ENCODE measurements at regions not wholly inside any gene's neighbourhood (a gene's known extent, or its start where the extent isn't known, plus 50 kb on each side); places are given as distances from the start of the nearest gene placed in this dataset.

- intact Hi-C loops (cut with DNase I; ENCODE audit: low total_unique reads): no loop called here
Measured at GRCh38 chr5:3217114-3217513, 378.5 kb upstream of the IRX1 start.

GRCh38 chr5:3216386-3216785, 379.2 kb upstream of the IRX1 start:
- Histone ChIP-seq H3K27ac (no peak overlapping the region), H3K4me3 (no peak overlapping the region), H3K4me1 (no peaks in the 10 kb centered on the region), H3K36me3 (no peaks in the 10 kb centered on the region), H3K9me3 (no peaks in the 10 kb centered on the region), H3K27me3 (no peaks in the 10 kb centered on the region)
- no peak for DNase-seq
- no peak for TF ChIP-seq POLR2A (IDR thresholded peaks at IDR 0.05)
- TF ChIP-seq CTCF (IDR thresholded peaks at IDR 0.05): no peak
- intact Hi-C loops (cut with DNase I; ENCODE audit: low total_unique reads): no loop called here

More at GRCh38 chr5:3217114-3217513, 378.5 kb upstream of the IRX1 start:
- TF ChIP-seq POLR2A (IDR thresholded peaks at IDR 0.05): no peak
- Histone ChIP-seq H3K9me3 (no peaks in the 10 kb centered on the region), H3K36me3 (no peaks in the 10 kb centered on the region), H3K4me1 (no peaks in the 10 kb centered on the region), H3K4me3 (no peak overlapping the region), H3K27me3 (no peaks in the 10 kb centered on the region), H3K27ac (no peak overlapping the region)
- DNase-seq: no peak

- no peak overlapping the region for H3K27ac ChIP-seq
- intact Hi-C loops (cut with DNase I; ENCODE audit: low total_unique reads): no loop called here
- H3K4me1 ChIP-seq: no peaks in the 10 kb centered on the region
- TF ChIP-seq POLR2A (IDR thresholded peaks at IDR 0.05): no peak
- TF ChIP-seq CTCF (IDR thresholded peaks at IDR 0.05): no peak
- H3K27me3 ChIP-seq: no peaks in the 10 kb centered on the region
- H3K4me3 ChIP-seq: no peak overlapping the region
- H3K36me3 ChIP-seq: no peaks in the 10 kb centered on the region
- no peak for DNase-seq
- no peaks in the 10 kb centered on the region for H3K9me3 ChIP-seq
Measured at GRCh38 chr5:3214838-3215374, 380.7 kb upstream of the IRX1 start.

DNA sequence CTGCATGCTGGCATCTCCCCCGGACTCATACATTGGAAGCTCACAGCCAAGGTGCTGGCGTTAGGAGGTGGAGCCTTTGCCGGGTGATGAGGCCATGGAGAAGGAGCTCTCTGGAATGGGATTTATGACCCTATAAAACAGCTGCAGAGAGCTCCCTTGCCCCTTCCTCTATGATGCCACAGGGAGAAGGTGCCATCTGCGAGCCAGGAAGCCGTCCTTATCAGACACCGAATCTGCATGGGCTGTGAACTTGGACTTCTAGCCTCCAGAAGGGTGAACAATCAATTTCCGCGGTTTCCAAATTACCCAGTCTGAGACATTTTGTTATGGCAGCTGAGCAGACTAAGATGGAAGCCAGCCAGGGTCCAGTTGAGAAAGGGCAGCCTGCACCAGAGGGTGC, 381.2 kb upstream of the IRX1 start:
- no peaks in the 10 kb centered on the region for H3K27me3 ChIP-seq
- H3K27ac ChIP-seq: no peak overlapping the region
- intact Hi-C loops (cut with DNase I; ENCODE audit: low total_unique reads): no loop called here
- TF ChIP-seq POLR2A (IDR thresholded peaks at IDR 0.05): no peak
- TF ChIP-seq CTCF (IDR thresholded peaks at IDR 0.05): no peak
- H3K4me1 ChIP-seq: no peaks in the 10 kb centered on the region
- DNase-seq: no peak
- H3K4me3 ChIP-seq: no peak overlapping the region
- no peaks in the 10 kb centered on the region for H3K36me3 ChIP-seq
- no peaks in the 10 kb centered on the region for H3K9me3 ChIP-seq

GRCh38 chr5:3212869-3213268, 382.8 kb upstream of the IRX1 start:
- no peak for TF ChIP-seq POLR2A (IDR thresholded peaks at IDR 0.05)
- TF ChIP-seq CTCF (IDR thresholded peaks at IDR 0.05): no peak
- no peaks in the 10 kb centered on the region for H3K36me3 ChIP-seq
- H3K9me3 ChIP-seq: no peaks in the 10 kb centered on the region
- H3K4me1 ChIP-seq: no peaks in the 10 kb centered on the region
- no peaks in the 10 kb centered on the region for H3K27me3 ChIP-seq
- intact Hi-C loops (cut with DNase I; ENCODE audit: low total_unique reads): no loop called here
- no peak for DNase-seq
- H3K27ac ChIP-seq: no peak overlapping the region
- no peak overlapping the region for H3K4me3 ChIP-seq

GRCh38 chr5:3210531-3210930, 385.1 kb upstream of the IRX1 start:
- H3K27ac ChIP-seq: no peak overlapping the region
- no peaks in the 10 kb centered on the region for H3K36me3 ChIP-seq
- no peak overlapping the region for H3K4me3 ChIP-seq
- DNase-seq: no peak
- H3K9me3 ChIP-seq: no peaks in the 10 kb centered on the region
- intact Hi-C loops (cut with DNase I; ENCODE audit: low total_unique reads): no loop called here
- TF ChIP-seq POLR2A (IDR thresholded peaks at IDR 0.05) (no peak), CTCF (IDR thresholded peaks at IDR 0.05) (no peak)
- H3K4me1 ChIP-seq: no peaks in the 10 kb centered on the region
- H3K27me3 ChIP-seq: no peaks in the 10 kb centered on the region
